Astrocyte (in vitro differentiated cells and primary cell): ENCODE measurements at regions not wholly inside any gene's neighbourhood (a gene's known extent, or its start where the extent isn't known, plus 50 kb on each side); places are given as distances from the start of the nearest gene placed in this dataset.

Source experiments
- CTCF ChIP-seq: IDR thresholded peaks from 2 replicates; pipeline ENCODE4 v1.5.1; 2011; ENCODE audit warnings: low read depth, mild to moderate bottlenecking, inconsistent platforms, low read length, moderate library complexity; ENCODE audit not compliant: insufficient read depth
- EZH2 ChIP-seq: IDR thresholded peaks from 2 replicates; pipeline ENCODE4 v1.6.1; 2012; ENCODE audit warnings: mild to moderate bottlenecking, low read length, inconsistent platforms; ENCODE audit not compliant: insufficient read depth

GRCh38 chr6:26230351-26230750 lies 134.6 kb upstream of the BTN3A2 start:
- TF ChIP-seq CTCF (no peak), EZH2 (no peak)
